HepG2 (cell line): ENCODE measurements at regions not wholly inside any gene's neighbourhood (a gene's known extent, or its start where the extent isn't known, plus 50 kb on each side); places are given as distances from the start of the nearest gene placed in this dataset.

Source experiments
- ATAC-seq: fragments of 200-7000 bp; cut with Tn5 transposase; 3 replicates; pipeline ENCODE4 v1.9.1; 2020; ENCODE audit warnings: mild to moderate bottlenecking, moderate library complexity
- BruUV-seq: library from RNA; stranded (reverse); fragments of 400-500 nt; replicated peaks from 2 replicates; lab custom pipeline; 2021; lab: Mats Ljungman, UMichigan
- CTCF ChIA-PET: fragments of 300-600 bp; formaldehyde crosslinking; extraction: SDS; loops from one replicate; lab custom pipeline; 2021; ENCODE audit warnings: low total read pairs, inconsistent platforms, low intra/inter-chr PET ratio; lab: Yijun Ruan, JAX
- POLR2A ChIA-PET: fragments of 350-600 bp; sonication (Branson Sonifier 250); formaldehyde crosslinking; loops from one replicate; lab custom pipeline; 2020; ENCODE audit warnings: antibody characterized with exemption, inconsistent platforms; lab: Yijun Ruan, JAX
- DNase-seq: peaks from one replicate; pipeline ENCODE4 v3.0.0-alpha.2; 2015; ENCODE audit warnings: low spot score
- FAIRE-seq: peaks from 3 replicates; lab custom pipeline; 2011; peaks lifted over from hg19 to GRCh38; lab: Jason Lieb, UNC
- H2AFZ ChIP-seq: one replicate; pipeline ENCODE4 v1.6.1; 2011; ENCODE audit warnings: low read length, inconsistent platforms
- H3K27ac ChIP-seq: fragments of 300-600 bp; 3 replicates; pipeline ENCODE4 v1.8.0; 2011; ENCODE audit warnings: mixed run types, mild to moderate bottlenecking, mixed read lengths, low read length, inconsistent platforms; ENCODE audit not compliant: insufficient read depth; ENCODE audit errors: extremely low read length
- H3K27me3 ChIP-seq, 2 experiments: fragments of 200-600 bp in 1 of 2; 2 replicates in 1 of 2; 3 replicates in 1 of 2; pipeline versions ENCODE4 v1.6.0 to v1.8.0; 2011; ENCODE audit warnings: low read length in 2 of 2, mild to moderate bottlenecking in 2 of 2, moderate library complexity in 2 of 2, inconsistent platforms in 1 of 2; ENCODE audit not compliant: insufficient read depth in 2 of 2, control insufficient read depth in 1 of 2
- H3K36me3 ChIP-seq, 2 experiments: fragments of 200-600 bp in 1 of 2; replicated peaks in 1 of 2; 2 replicates in 1 of 2; 3 replicates in 1 of 2; pipeline versions ENCODE4 v1.5.1 to v1.8.0; 2011; ENCODE audit warnings: low read length in 2 of 2, inconsistent platforms in 1 of 2; ENCODE audit not compliant: insufficient read depth in 2 of 2, control insufficient read depth in 1 of 2
- H3K4me1 ChIP-seq: 2 replicates; pipeline ENCODE4 v1.5.1; 2012; ENCODE audit warnings: low read length, inconsistent platforms; ENCODE audit not compliant: insufficient read depth
- H3K4me2 ChIP-seq: 2 replicates; pipeline ENCODE4 v1.6.0; 2011; ENCODE audit warnings: low read depth, low read length, inconsistent platforms
- H3K4me3 ChIP-seq, 3 experiments: fragments of 200-600 bp in 1 of 3; sonication (generic), shearing (Covaris generic) in 1 of 3; replicated peaks in 1 of 3; 2 replicates each; pipeline ENCODE4 v1.5.1; 2011 to 2016; ENCODE audit warnings: low read length in 3 of 3, inconsistent platforms in 2 of 3, low read depth in 2 of 3, mild to moderate bottlenecking in 2 of 3, control low read depth in 1 of 3, mixed read lengths in 1 of 3; ENCODE audit not compliant: insufficient read depth in 1 of 3
- H3K79me2 ChIP-seq: one replicate; pipeline ENCODE4 v1.6.1; 2011; ENCODE audit warnings: low read length, inconsistent platforms; ENCODE audit not compliant: insufficient read depth
- H3K9ac ChIP-seq: 2 replicates; pipeline ENCODE4 v1.6.0; 2011; ENCODE audit warnings: mild to moderate bottlenecking, low read depth, low read length, inconsistent platforms; ENCODE audit not compliant: insufficient read depth
- H3K9me3 ChIP-seq: 2 replicates; pipeline ENCODE4 v1.5.1; 2012; ENCODE audit warnings: mild to moderate bottlenecking, low read length
- H4K20me1 ChIP-seq: 2 replicates; pipeline ENCODE4 v1.6.0; 2011; ENCODE audit warnings: inconsistent platforms, mild to moderate bottlenecking, low read length, moderate library complexity; ENCODE audit not compliant: insufficient read depth
- AGO1 ChIP-seq: fragments of 200-400 bp; formaldehyde crosslinking; IDR thresholded peaks from 2 replicates; pipeline ENCODE4 v1.6.1; 2017; ENCODE audit warnings: mild to moderate bottlenecking, low read depth, low read length, moderate library complexity; ENCODE audit not compliant: poor library complexity, severe bottlenecking
- CCDC6 ChIP-seq: sonication (generic); formaldehyde crosslinking; IDR thresholded peaks from 2 replicates; pipeline ENCODE4 v1.8.1; 2022; ENCODE audit warnings: mild to moderate bottlenecking, missing genetic modification reagents, moderate library complexity
- ETV6 ChIP-seq: sonication (generic); formaldehyde crosslinking; conservative IDR thresholded peaks from 2 replicates; pipeline ENCODE4 v1.4.0; 2020; ENCODE audit warnings: missing genetic modification reagents
- GMEB2 ChIP-seq: IDR thresholded peaks from 2 replicates; pipeline ENCODE4 v1.6.1; 2016; ENCODE audit warnings: missing biosample characterization, missing genetic modification reagents, low read depth
- HNF1B ChIP-seq: sonication (generic); formaldehyde crosslinking; IDR thresholded peaks from 2 replicates; pipeline ENCODE4 v1.5.1; 2020; ENCODE audit warnings: mild to moderate bottlenecking, moderate library complexity, missing genetic modification reagents
- IRF2 ChIP-seq: IDR thresholded peaks from 2 replicates; pipeline ENCODE4 v1.6.1; 2018; ENCODE audit warnings: missing genetic modification reagents, missing compliant biosample characterization
- KDM3A ChIP-seq: IDR thresholded peaks from 2 replicates; pipeline ENCODE4 v1.6.1; 2018; ENCODE audit warnings: low read depth, missing compliant biosample characterization
- KDM5A ChIP-seq: fragments of 200-600 bp; sonication (generic); IDR thresholded peaks from 2 replicates; pipeline ENCODE4 v1.7.0; 2018; ENCODE audit warnings: antibody characterized with exemption, mild to moderate bottlenecking, low read length, borderline replicate concordance
- NCOA5 ChIP-seq: sonication (generic); formaldehyde crosslinking; IDR thresholded peaks from 2 replicates; pipeline ENCODE4 v1.4.0; 2020; ENCODE audit warnings: missing genetic modification reagents
- NFKB2 ChIP-seq: sonication (generic); formaldehyde crosslinking; IDR thresholded peaks from 2 replicates; pipeline ENCODE4 v1.4.0; 2020; ENCODE audit warnings: missing genetic modification reagents, borderline replicate concordance
- SAFB2 ChIP-seq: sonication (generic); formaldehyde crosslinking; IDR thresholded peaks from 2 replicates; pipeline ENCODE4 v1.5.1; 2020; ENCODE audit warnings: missing genetic modification reagents, low read depth, mild to moderate bottlenecking, borderline replicate concordance
- SIX1 ChIP-seq: sonication (generic); formaldehyde crosslinking; IDR thresholded peaks from 2 replicates; pipeline ENCODE4 v1.4.0; 2020; ENCODE audit warnings: missing genetic modification reagents, borderline replicate concordance
- SRSF4 ChIP-seq: fragments of 200-400 bp; formaldehyde crosslinking; IDR thresholded peaks from one replicate; pipeline ENCODE4 v1.6.1; 2018; ENCODE audit warnings: mild to moderate bottlenecking, low read depth, low read length, moderate library complexity; ENCODE audit not compliant: poor library complexity, severe bottlenecking
- TEAD3 ChIP-seq: optimal IDR thresholded peaks from 2 replicates; pipeline ENCODE3; 2016; ENCODE audit warnings: borderline replicate concordance
- TP53 ChIP-seq: sonication (generic); formaldehyde crosslinking; conservative IDR thresholded peaks from 2 replicates; pipeline ENCODE4 v1.4.0; 2020; ENCODE audit warnings: missing genetic modification reagents
- XBP1 ChIP-seq: sonication (generic); formaldehyde crosslinking; IDR thresholded peaks from 2 replicates; pipeline ENCODE4 v1.5.0; 2020; ENCODE audit warnings: missing genetic modification reagents
- ZNF354B ChIP-seq: sonication (generic); formaldehyde crosslinking; IDR thresholded peaks from 2 replicates; pipeline ENCODE4 v1.8.0; 2022; ENCODE audit warnings: mild to moderate bottlenecking, missing genetic modification reagents
- ZNF563 ChIP-seq: sonication (generic); formaldehyde crosslinking; IDR thresholded peaks from 2 replicates; pipeline ENCODE4 v1.8.0; 2022; ENCODE audit warnings: mild to moderate bottlenecking, moderate library complexity, missing genetic modification reagents
- ZNF598 ChIP-seq: sonication (generic); formaldehyde crosslinking; IDR thresholded peaks from 2 replicates; pipeline ENCODE4 v1.5.1; 2020; ENCODE audit warnings: mild to moderate bottlenecking, missing genetic modification reagents, borderline replicate concordance
- ZNF639 ChIP-seq: conservative IDR thresholded peaks from 2 replicates; pipeline ENCODE4 v1.6.1; 2018; ENCODE audit warnings: missing genetic modification reagents
- ZNF652 ChIP-seq: IDR thresholded peaks from 2 replicates; pipeline ENCODE4 v1.6.1; 2016; ENCODE audit warnings: low read depth, borderline replicate concordance
- ZNF747 ChIP-seq: sonication (generic); formaldehyde crosslinking; IDR thresholded peaks from 2 replicates; pipeline ENCODE4 v1.8.1; 2023; ENCODE audit warnings: missing genetic modification reagents, mild to moderate bottlenecking, borderline replicate concordance
- WGBS: methylation state at CpG from one replicate; pipeline ENCODE4 v1.1.6; 2017; ENCODE audit warnings: low lambda C conversion rate; 5-methylcytosine and 5-hydroxymethylcytosine counted together
- in situ Hi-C: cut with HindIII; loops from 2 replicates; pipeline ENCODE4 v1.10.0; 2017; ENCODE audit warnings: low pct_unique_long_range_greater_than_20kb; ENCODE audit not compliant: extremely low pct_ligation_motif_present
- intact Hi-C: fragments of 100-400 bp; cut with micrococcal nuclease; formaldehyde crosslinking; loops from one replicate; pipeline ENCODE4 v1.10.0; 2022; ENCODE audit not compliant: unreplicated experiment

DNA sequence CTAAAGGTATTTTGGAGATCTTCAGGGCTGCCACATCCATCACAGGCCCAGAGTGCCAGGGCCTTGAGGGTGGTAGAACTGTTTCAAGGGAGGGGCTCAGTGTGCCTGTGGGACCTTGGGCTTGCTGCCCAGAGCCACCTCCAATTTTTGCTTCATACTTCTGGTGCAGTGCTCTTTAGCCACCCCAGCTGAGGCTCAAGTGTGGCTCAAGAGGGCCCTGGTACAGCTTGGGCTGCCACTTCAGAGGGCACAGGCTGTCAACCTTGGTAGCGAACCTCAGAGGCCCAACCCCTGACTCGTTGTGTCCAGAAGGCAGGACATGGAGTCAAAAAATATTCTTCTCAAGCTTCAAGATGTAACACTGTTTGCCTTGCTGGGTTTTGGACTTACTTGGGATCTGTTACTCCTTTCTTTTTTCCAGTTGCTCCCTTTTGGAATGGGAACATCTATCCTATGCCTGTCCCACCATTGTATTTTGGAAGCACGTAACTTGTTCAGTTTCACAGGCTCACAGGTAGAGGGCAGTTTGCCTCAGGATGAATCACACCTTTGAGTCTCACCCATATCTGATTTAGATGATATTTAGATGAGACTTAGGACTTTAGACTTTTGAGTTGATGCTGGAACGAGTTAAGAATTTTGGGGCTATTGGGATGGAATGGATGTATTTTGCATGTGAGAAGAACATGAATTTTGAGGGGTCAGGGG, 224.8 kb downstream of the RPS24 start (continued):
- no peak for TF ChIP-seq ZNF639 (CRISPR knock-in tag)
- TF ChIP-seq ZNF563 (CRISPR knock-in tag), result no peak
- TF ChIP-seq IRF2 (CRISPR knock-in tag), result no peak
- no peak for TF ChIP-seq SIX1
- no peak for TF ChIP-seq ETV6 (CRISPR knock-in tag)
- no peak for TF ChIP-seq SAFB2
- TF ChIP-seq KDM3A (CRISPR knock-in tag), result no peak

GRCh38 chr10:78259391-78259790, 225.7 kb downstream of the RPS24 start:
- Histone ChIP-seq H2AFZ (no peak overlapping the region), H3K27me3 (no peaks in the 10 kb centered on the region), H3K9ac (no peak overlapping the region), H3K79me2 (no peaks in the 10 kb centered on the region), H4K20me1 (no peaks in the 10 kb centered on the region), H3K4me3 (no peak overlapping the region), H3K4me1 (peaks cover 28% of the 10 kb centered on the region), H3K4me2 (no peak overlapping the region), H3K27ac (no peak overlapping the region), H3K9me3 (no peaks in the 10 kb centered on the region), H3K36me3 (no peaks in the 10 kb centered on the region)
- BruUV-seq, result no TSS peak
- DNase-seq (no peak), FAIRE-seq (no peak), ATAC-seq (no peak)
- 68% methylated on average over 3 of the region's 3 CpGs for WGBS
- POLR2A ChIA-PET, result no interaction called here
- intact Hi-C loops, result no loop called here
- in situ Hi-C loops, result no loop called here
- CTCF ChIA-PET, result no interaction called here
- TF ChIP-seq AGO1 (no peak), ZNF354B (CRISPR knock-in tag) (no peak), TEAD3 (CRISPR knock-in tag) (no peak), ZNF652 (CRISPR knock-in tag) (no peak), TP53 (no peak), ZNF747 (CRISPR knock-in tag) (no peak), KDM5A (no peak), ZNF598 (CRISPR knock-in tag) (no peak), NCOA5 (CRISPR knock-in tag) (no peak), XBP1 (CRISPR knock-in tag) (no peak), SRSF4 (no peak), GMEB2 (CRISPR knock-in tag) (no peak), HNF1B (CRISPR knock-in tag) (no peak), NFKB2 (CRISPR knock-in tag) (no peak), CCDC6 (no peak)
